OCI-LY3 (cell line): ENCODE measurements at regions not wholly inside any gene's neighbourhood (a gene's known extent, or its start where the extent isn't known, plus 50 kb on each side); places are given as distances from the start of the nearest gene placed in this dataset.

Experiments used
- H2AFZ ChIP-seq: fragments of 200-600, 300-600 bp; shearing (Covaris generic); 2 replicates; pipeline ENCODE4 v1.6.0; 2014; ENCODE audit warnings: antibody characterized with exemption, low read depth, low read length
- H3K27ac ChIP-seq: fragments of 200-600, 300-600 bp; sonication (generic); 2 replicates; pipeline ENCODE4 v1.5.1; 2014; ENCODE audit warnings: mild to moderate bottlenecking, low read length, moderate library complexity, mixed read lengths
- H3K27me3 ChIP-seq: fragments of 200-600, 300-600 bp; sonication (generic); 2 replicates; pipeline ENCODE4 v1.6.1; 2014; ENCODE audit warnings: low read depth, low read length, mixed read lengths
- H3K36me3 ChIP-seq: fragments of 200-600, 300-600 bp; sonication (generic); replicated peaks from 2 replicates; pipeline ENCODE3; 2014; ENCODE audit warnings: low read depth, low read length, mixed read lengths
- H3K4me1 ChIP-seq: fragments of 300-600, 200-600 bp; sonication (generic); 2 replicates; pipeline ENCODE4 v1.6.1; 2014; ENCODE audit warnings: low read length, mixed read lengths
- H3K4me2 ChIP-seq: fragments of 200-600, 300-600 bp; sonication (generic); 2 replicates; pipeline ENCODE4 v1.6.1; 2014; ENCODE audit warnings: low read length, mixed read lengths
- H3K4me3 ChIP-seq: fragments of 300-600, 200-600 bp; sonication (generic); 2 replicates; pipeline ENCODE4 v1.5.1; 2014; ENCODE audit warnings: antibody characterized with exemption, mild to moderate bottlenecking, low read length, moderate library complexity
- H3K79me2 ChIP-seq: fragments of 300-600, 200-600 bp; shearing (Covaris generic); 2 replicates; pipeline ENCODE4 v1.6.1; 2014; ENCODE audit warnings: mild to moderate bottlenecking, low read length, mixed read lengths
- H3K9ac ChIP-seq: fragments of 300-600, 200-600 bp; shearing (Covaris generic); 2 replicates; pipeline ENCODE4 v1.6.0; 2014; ENCODE audit warnings: mild to moderate bottlenecking, low read length, moderate library complexity
- H3K9me3 ChIP-seq: fragments of 200-600, 300-600 bp; shearing (Covaris generic); 2 replicates; pipeline ENCODE4 v1.6.1; 2014; ENCODE audit warnings: low read length, mixed read lengths; ENCODE audit not compliant: insufficient read depth
- H4K20me1 ChIP-seq: fragments of 200-600, 300-600 bp; sonication (generic); 2 replicates; pipeline ENCODE4 v1.6.1; 2016; ENCODE audit warnings: low read length, mixed read lengths; ENCODE audit not compliant: insufficient read depth
- EZH2phosphoT487 ChIP-seq: fragments of 200-600 bp; shearing (Covaris generic); IDR thresholded peaks from 2 replicates; pipeline ENCODE4 v1.6.1; 2018; ENCODE audit warnings: antibody characterized with exemption, mixed run types, low read depth
- TF ChIP-seq, protein P1 (sequence below): fragments of 200-600, 300-600 bp; sonication (generic); IDR thresholded peaks from 2 replicates; pipeline ENCODE4 v1.5.1; 2014; ENCODE audit warnings: antibody characterized with exemption, low read length, low read depth

- Histone ChIP-seq H3K4me3 (no peak overlapping the region), H3K9ac (no peak overlapping the region), H3K4me2 (no peak overlapping the region), H3K36me3 (no peaks in the 10 kb centered on the region), H3K9me3 (no peaks in the 10 kb centered on the region), H3K27me3 (no peaks in the 10 kb centered on the region), H4K20me1 (no peaks in the 10 kb centered on the region), H3K79me2 (no peaks in the 10 kb centered on the region), H3K4me1 (no peaks in the 10 kb centered on the region), H2AFZ (no peak overlapping the region), H3K27ac (no peak overlapping the region)
- no peak for TF ChIP-seq EZH2phosphoT487
- TF ChIP-seq, protein P1, sequence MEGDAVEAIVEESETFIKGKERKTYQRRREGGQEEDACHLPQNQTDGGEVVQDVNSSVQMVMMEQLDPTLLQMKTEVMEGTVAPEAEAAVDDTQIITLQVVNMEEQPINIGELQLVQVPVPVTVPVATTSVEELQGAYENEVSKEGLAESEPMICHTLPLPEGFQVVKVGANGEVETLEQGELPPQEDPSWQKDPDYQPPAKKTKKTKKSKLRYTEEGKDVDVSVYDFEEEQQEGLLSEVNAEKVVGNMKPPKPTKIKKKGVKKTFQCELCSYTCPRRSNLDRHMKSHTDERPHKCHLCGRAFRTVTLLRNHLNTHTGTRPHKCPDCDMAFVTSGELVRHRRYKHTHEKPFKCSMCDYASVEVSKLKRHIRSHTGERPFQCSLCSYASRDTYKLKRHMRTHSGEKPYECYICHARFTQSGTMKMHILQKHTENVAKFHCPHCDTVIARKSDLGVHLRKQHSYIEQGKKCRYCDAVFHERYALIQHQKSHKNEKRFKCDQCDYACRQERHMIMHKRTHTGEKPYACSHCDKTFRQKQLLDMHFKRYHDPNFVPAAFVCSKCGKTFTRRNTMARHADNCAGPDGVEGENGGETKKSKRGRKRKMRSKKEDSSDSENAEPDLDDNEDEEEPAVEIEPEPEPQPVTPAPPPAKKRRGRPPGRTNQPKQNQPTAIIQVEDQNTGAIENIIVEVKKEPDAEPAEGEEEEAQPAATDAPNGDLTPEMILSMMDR = no peak
These were observed 79.6 kb downstream of the RSPH3 start for GRCh38 chr6:158920311-158920905.

DNA sequence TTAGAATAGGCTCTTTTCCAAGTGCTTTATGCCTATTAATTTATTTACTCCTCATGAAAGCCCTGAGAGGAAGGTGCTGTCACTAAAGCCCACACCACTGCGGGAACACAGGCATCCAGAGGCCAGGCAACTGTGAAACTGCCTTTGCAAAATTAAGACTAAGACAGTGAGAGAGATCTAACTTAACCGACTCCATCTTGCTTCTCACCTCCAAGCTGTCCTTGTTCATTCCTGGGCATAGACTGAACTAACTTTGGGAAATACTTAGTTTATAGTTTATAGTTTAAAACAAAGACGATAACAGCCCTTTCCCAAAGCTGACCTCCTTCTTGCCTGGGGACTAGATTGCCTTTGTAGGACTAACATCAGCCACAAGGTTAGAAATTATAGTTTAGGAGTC, 80.1 kb downstream of the RSPH3 start:
- no peaks in the 10 kb centered on the region for H3K27me3 ChIP-seq
- H3K9ac ChIP-seq = no peak overlapping the region
- H3K36me3 ChIP-seq = no peaks in the 10 kb centered on the region
- H4K20me1 ChIP-seq = no peaks in the 10 kb centered on the region
- H3K4me2 ChIP-seq = no peak overlapping the region
- H3K27ac ChIP-seq = no peak overlapping the region
- no peaks in the 10 kb centered on the region for H3K79me2 ChIP-seq
- H3K9me3 ChIP-seq = no peaks in the 10 kb centered on the region
- H2AFZ ChIP-seq = no peak overlapping the region
- H3K4me1 ChIP-seq = no peaks in the 10 kb centered on the region
- TF ChIP-seq, protein P1 = no peak
- no peak for TF ChIP-seq EZH2phosphoT487
- H3K4me3 ChIP-seq = no peak overlapping the region

GRCh38 chr6:158916617-158917016, 83.4 kb downstream of the RSPH3 start:
- Histone ChIP-seq H3K4me3 (no peak overlapping the region), H3K36me3 (no peaks in the 10 kb centered on the region), H3K27ac (no peak overlapping the region), H3K9ac (no peak overlapping the region), H3K4me1 (peaks cover 7% of the 10 kb centered on the region), H2AFZ (no peak overlapping the region), H4K20me1 (no peaks in the 10 kb centered on the region), H3K27me3 (no peaks in the 10 kb centered on the region), H3K79me2 (no peaks in the 10 kb centered on the region), H3K4me2 (no peak overlapping the region), H3K9me3 (no peaks in the 10 kb centered on the region)
- TF ChIP-seq EZH2phosphoT487 = no peak
- TF ChIP-seq, protein P1 = no peak

- no peak overlapping the region for H2AFZ ChIP-seq
These were observed 85.1 kb downstream of the RSPH3 start for GRCh38 chr6:158914923-158915322.

More at GRCh38 chr6:158914923-158915322, 85.1 kb downstream of the RSPH3 start:
- Histone ChIP-seq H4K20me1 (no peaks in the 10 kb centered on the region), H3K79me2 (no peaks in the 10 kb centered on the region), H3K9ac (no peak overlapping the region), H3K36me3 (no peaks in the 10 kb centered on the region), H3K27me3 (no peaks in the 10 kb centered on the region), H3K4me3 (no peak overlapping the region), H3K9me3 (no peaks in the 10 kb centered on the region), H3K27ac (no peak overlapping the region), H3K4me1 (peaks cover 22% of the 10 kb centered on the region), H3K4me2 (no peak overlapping the region)
- TF ChIP-seq, protein P1 = no peak
- TF ChIP-seq EZH2phosphoT487 = no peak
